ENCODE measurements at regions not wholly inside any gene's neighbourhood (a gene's known extent, or its start where the extent isn't known, plus 50 kb on each side); places are given as distances from the start of the nearest gene placed in this dataset.

DNA sequence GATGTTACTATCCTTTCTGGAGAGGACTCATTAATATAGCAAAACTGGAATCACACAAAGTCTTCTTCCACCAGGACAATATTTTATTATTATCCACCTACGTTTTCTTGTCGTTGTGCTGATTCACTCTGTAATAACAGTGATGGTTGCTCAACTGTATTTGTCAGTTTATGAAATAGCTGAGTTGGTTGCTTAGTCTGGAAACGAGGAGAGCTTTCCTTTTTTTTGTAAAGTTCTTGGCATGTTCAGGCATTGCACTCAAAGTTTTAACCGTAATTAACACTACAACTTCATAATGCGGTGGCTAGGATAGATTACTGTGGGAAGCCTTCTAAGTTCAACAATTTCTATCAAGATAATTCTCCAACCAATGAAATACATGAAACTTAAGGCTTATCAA, 131.2 kb downstream of the RAP2B start:
- H3K27me3 Mint-ChIP-seq (ENCODE audit: low read depth in 3 of 3): no peaks in the 10 kb centered on the region
- TF ChIP-seq, protein P1, sequence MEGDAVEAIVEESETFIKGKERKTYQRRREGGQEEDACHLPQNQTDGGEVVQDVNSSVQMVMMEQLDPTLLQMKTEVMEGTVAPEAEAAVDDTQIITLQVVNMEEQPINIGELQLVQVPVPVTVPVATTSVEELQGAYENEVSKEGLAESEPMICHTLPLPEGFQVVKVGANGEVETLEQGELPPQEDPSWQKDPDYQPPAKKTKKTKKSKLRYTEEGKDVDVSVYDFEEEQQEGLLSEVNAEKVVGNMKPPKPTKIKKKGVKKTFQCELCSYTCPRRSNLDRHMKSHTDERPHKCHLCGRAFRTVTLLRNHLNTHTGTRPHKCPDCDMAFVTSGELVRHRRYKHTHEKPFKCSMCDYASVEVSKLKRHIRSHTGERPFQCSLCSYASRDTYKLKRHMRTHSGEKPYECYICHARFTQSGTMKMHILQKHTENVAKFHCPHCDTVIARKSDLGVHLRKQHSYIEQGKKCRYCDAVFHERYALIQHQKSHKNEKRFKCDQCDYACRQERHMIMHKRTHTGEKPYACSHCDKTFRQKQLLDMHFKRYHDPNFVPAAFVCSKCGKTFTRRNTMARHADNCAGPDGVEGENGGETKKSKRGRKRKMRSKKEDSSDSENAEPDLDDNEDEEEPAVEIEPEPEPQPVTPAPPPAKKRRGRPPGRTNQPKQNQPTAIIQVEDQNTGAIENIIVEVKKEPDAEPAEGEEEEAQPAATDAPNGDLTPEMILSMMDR (IDR thresholded peaks at IDR 0.05): no peak
- Histone ChIP-seq H3K27me3 (ENCODE audit: control insufficient read depth in 2 of 2, insufficient read depth in 2 of 2, low read length in 2 of 2) (no peaks in the 10 kb centered on the region), H3K4me3 (replicated peaks in 1 of 3; ENCODE audit: low read depth in 2 of 3, low read length in 3 of 3) (peak overlapping the region in 2 of 3 experiments; percentile 25 to 51), H3K4me1 (ENCODE audit: control insufficient read depth in 1 of 2, insufficient read depth in 2 of 2, low read length in 2 of 2) (peaks cover 40 to 56% of the 10 kb centered on the region in 2 donors), H3K27ac (ENCODE audit: low read depth in 1 of 2, low read length in 2 of 2) (peak overlapping the region in 1 of 2 donors; percentile 84), H3K79me2 (ENCODE audit: insufficient read depth, low read length) (no peaks in the 10 kb centered on the region), H3K9me3 (replicated peaks in 1 of 2; ENCODE audit: control insufficient read depth in 1 of 2, insufficient read depth in 1 of 2, low read length in 2 of 2) (no peaks in the 10 kb centered on the region), H3K9ac (ENCODE audit: insufficient read depth, low read length, poor library complexity, severe bottlenecking) (peak overlapping the region; percentile 33), H4K20me1 (ENCODE audit: insufficient read depth, low read length) (no peaks in the 10 kb centered on the region), H3K4me2 (replicated peaks; ENCODE audit: extremely low read depth, low read length, poor library complexity, severe bottlenecking) (peak overlapping the region; percentile 69), H2AFZ (ENCODE audit: insufficient read depth, low read depth, low read length, poor library complexity, severe bottlenecking) (peak overlapping the region; percentile 64), H3K36me3 (replicated peaks in 1 of 2; ENCODE audit: control insufficient read depth in 1 of 2, insufficient read depth in 2 of 2, low read length in 2 of 2) (no peaks in the 10 kb centered on the region)
- peak; percentile 40 to 76 (median 63) for DNase-seq
- peaks cover 0 to 8% (median 2%) of the 10 kb centered on the region in 7 donors for H3K9me3 Mint-ChIP-seq
- H3K4me3 Mint-ChIP-seq: peak overlapping the region; percentile 9 to 57
- intact Hi-C loops (cut with micrococcal nuclease): no loop called here
- peak overlapping the region; percentile 83 to 94 (median 89) for H3K27ac Mint-ChIP-seq
- no CpG with 5 or more reads among the region's 5 CpGs for WGBS (ENCODE audit: insufficient coverage)
- H3K4me1 Mint-ChIP-seq: peaks cover 40% of the 10 kb centered on the region
- no peaks in the 10 kb centered on the region for H3K36me3 Mint-ChIP-seq

DNA sequence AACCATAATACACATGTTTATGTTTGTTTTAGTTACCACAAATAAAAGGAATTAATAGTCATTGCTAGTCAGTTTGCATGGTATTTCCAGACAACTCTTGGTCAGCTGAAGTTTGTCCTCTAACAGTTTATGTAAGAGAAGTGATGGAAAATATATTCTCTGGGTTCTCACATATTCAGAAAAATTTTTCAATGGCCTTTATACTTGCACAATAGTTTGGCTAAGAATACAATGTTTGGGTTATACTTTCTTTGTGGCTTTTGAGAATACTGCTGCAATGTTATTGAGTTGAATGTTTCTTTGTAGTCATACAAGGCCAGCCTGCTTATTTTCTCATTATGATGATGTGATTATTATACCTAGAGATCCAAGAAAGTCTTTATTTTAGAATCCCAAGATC, 133.9 kb downstream of the RAP2B start:
- Mint-ChIP-seq H3K4me3 (no peak overlapping the region), H3K9me3 (peaks cover 0 to 8% (median 2%) of the 10 kb centered on the region in 7 donors), H3K4me1 (peaks cover 20% of the 10 kb centered on the region), H3K36me3 (no peaks in the 10 kb centered on the region), H3K27me3 (ENCODE audit: low read depth in 3 of 3) (no peaks in the 10 kb centered on the region), H3K27ac (no peak overlapping the region)
- no peaks in the 10 kb centered on the region for H3K9me3 ChIP-seq (replicated peaks in 1 of 2; ENCODE audit: control insufficient read depth in 1 of 2, insufficient read depth in 1 of 2, low read length in 2 of 2)
- intact Hi-C loops (cut with micrococcal nuclease): no loop called here
- no peak overlapping the region for H3K4me2 ChIP-seq (replicated peaks; ENCODE audit: extremely low read depth, low read length, poor library complexity, severe bottlenecking)
- H2AFZ ChIP-seq (ENCODE audit: insufficient read depth, low read depth, low read length, poor library complexity, severe bottlenecking): no peak overlapping the region
- TF ChIP-seq, protein P1 (IDR thresholded peaks at IDR 0.05): no peak
- H3K9ac ChIP-seq (ENCODE audit: insufficient read depth, low read length, poor library complexity, severe bottlenecking): no peak overlapping the region
- H3K4me1 ChIP-seq (ENCODE audit: control insufficient read depth in 1 of 2, insufficient read depth in 2 of 2, low read length in 2 of 2): peaks cover 21 to 30% of the 10 kb centered on the region in 2 donors
- H3K4me3 ChIP-seq (replicated peaks in 1 of 3; ENCODE audit: low read depth in 2 of 3, low read length in 3 of 3): no peak overlapping the region
- no peaks in the 10 kb centered on the region for H4K20me1 ChIP-seq (ENCODE audit: insufficient read depth, low read length)
- no peak for DNase-seq
- H3K27ac ChIP-seq (ENCODE audit: low read depth in 1 of 2, low read length in 2 of 2): no peak overlapping the region
- no peaks in the 10 kb centered on the region for H3K36me3 ChIP-seq (replicated peaks in 1 of 2; ENCODE audit: control insufficient read depth in 1 of 2, insufficient read depth in 2 of 2, low read length in 2 of 2)
- no peaks in the 10 kb centered on the region for H3K27me3 ChIP-seq (ENCODE audit: control insufficient read depth in 2 of 2, insufficient read depth in 2 of 2, low read length in 2 of 2)
- H3K79me2 ChIP-seq (ENCODE audit: insufficient read depth, low read length): no peaks in the 10 kb centered on the region

All from CD14-positive monocyte (primary cell).